OCI-LY3 (cell line): ENCODE measurements at regions not wholly inside any gene's neighbourhood (a gene's known extent, or its start where the extent isn't known, plus 50 kb on each side); places are given as distances from the start of the nearest gene placed in this dataset.
"Not testable (repeated sequence)": the region's sequence is repeated elsewhere in the genome, so short reads cannot be mapped to it uniquely, and the experiment has no call there.

Experiments
- H2AFZ ChIP-seq: fragments of 200-600, 300-600 bp; shearing (Covaris generic); 2 replicates; pipeline ENCODE4 v1.6.0; 2014; ENCODE audit warnings: antibody characterized with exemption, low read depth, low read length
- H3K27ac ChIP-seq: fragments of 200-600, 300-600 bp; sonication (generic); 2 replicates; pipeline ENCODE4 v1.5.1; 2014; ENCODE audit warnings: mild to moderate bottlenecking, low read length, moderate library complexity, mixed read lengths
- H3K27me3 ChIP-seq: fragments of 200-600, 300-600 bp; sonication (generic); 2 replicates; pipeline ENCODE4 v1.6.1; 2014; ENCODE audit warnings: low read depth, low read length, mixed read lengths
- H3K36me3 ChIP-seq: fragments of 200-600, 300-600 bp; sonication (generic); replicated peaks from 2 replicates; pipeline ENCODE3; 2014; ENCODE audit warnings: low read depth, low read length, mixed read lengths
- H3K4me1 ChIP-seq: fragments of 300-600, 200-600 bp; sonication (generic); 2 replicates; pipeline ENCODE4 v1.6.1; 2014; ENCODE audit warnings: low read length, mixed read lengths
- H3K4me2 ChIP-seq: fragments of 200-600, 300-600 bp; sonication (generic); 2 replicates; pipeline ENCODE4 v1.6.1; 2014; ENCODE audit warnings: low read length, mixed read lengths
- H3K4me3 ChIP-seq: fragments of 300-600, 200-600 bp; sonication (generic); 2 replicates; pipeline ENCODE4 v1.5.1; 2014; ENCODE audit warnings: antibody characterized with exemption, mild to moderate bottlenecking, low read length, moderate library complexity
- H3K79me2 ChIP-seq: fragments of 300-600, 200-600 bp; shearing (Covaris generic); 2 replicates; pipeline ENCODE4 v1.6.1; 2014; ENCODE audit warnings: mild to moderate bottlenecking, low read length, mixed read lengths
- H3K9ac ChIP-seq: fragments of 300-600, 200-600 bp; shearing (Covaris generic); 2 replicates; pipeline ENCODE4 v1.6.0; 2014; ENCODE audit warnings: mild to moderate bottlenecking, low read length, moderate library complexity
- H3K9me3 ChIP-seq: fragments of 200-600, 300-600 bp; shearing (Covaris generic); 2 replicates; pipeline ENCODE4 v1.6.1; 2014; ENCODE audit warnings: low read length, mixed read lengths; ENCODE audit not compliant: insufficient read depth
- H4K20me1 ChIP-seq: fragments of 200-600, 300-600 bp; sonication (generic); 2 replicates; pipeline ENCODE4 v1.6.1; 2016; ENCODE audit warnings: low read length, mixed read lengths; ENCODE audit not compliant: insufficient read depth
- EZH2phosphoT487 ChIP-seq: fragments of 200-600 bp; shearing (Covaris generic); IDR thresholded peaks from 2 replicates; pipeline ENCODE4 v1.6.1; 2018; ENCODE audit warnings: antibody characterized with exemption, mixed run types, low read depth
- TF ChIP-seq, protein P1 (sequence below): fragments of 200-600, 300-600 bp; sonication (generic); IDR thresholded peaks from 2 replicates; pipeline ENCODE4 v1.5.1; 2014; ENCODE audit warnings: antibody characterized with exemption, low read length, low read depth

DNA sequence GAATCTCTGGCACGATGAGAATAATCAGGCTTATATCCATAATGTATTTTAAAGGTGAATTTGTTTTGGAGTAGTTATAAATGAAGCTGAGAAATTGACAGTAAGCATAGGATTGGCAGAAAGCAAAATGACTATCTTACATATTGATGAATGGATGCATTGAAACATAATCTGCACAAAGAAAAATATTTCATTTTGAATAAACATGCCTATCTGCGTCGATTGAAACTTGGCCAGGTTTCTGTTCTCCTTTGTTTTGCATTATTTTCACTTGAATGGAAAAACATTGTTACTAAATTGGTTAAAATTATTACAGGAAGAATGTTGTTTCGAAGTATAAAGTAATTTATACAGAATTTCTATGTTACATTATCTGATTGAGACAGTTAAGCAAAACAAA lies 128.2 kb downstream of the USP22 start:
- no peaks in the 10 kb centered on the region for H4K20me1 ChIP-seq
- no peak overlapping the region for H3K9ac ChIP-seq
- H3K4me2 ChIP-seq = peak overlapping the region; percentile 32
- H3K4me1 ChIP-seq = peaks cover 5% of the 10 kb centered on the region
- no peaks in the 10 kb centered on the region for H3K27me3 ChIP-seq
- H3K9me3 ChIP-seq = no peaks in the 10 kb centered on the region
- H3K79me2 ChIP-seq = no peaks in the 10 kb centered on the region
- H3K27ac ChIP-seq = no peak overlapping the region
- no peaks in the 10 kb centered on the region for H3K36me3 ChIP-seq
- H2AFZ ChIP-seq = no peak overlapping the region
- TF ChIP-seq, protein P1, sequence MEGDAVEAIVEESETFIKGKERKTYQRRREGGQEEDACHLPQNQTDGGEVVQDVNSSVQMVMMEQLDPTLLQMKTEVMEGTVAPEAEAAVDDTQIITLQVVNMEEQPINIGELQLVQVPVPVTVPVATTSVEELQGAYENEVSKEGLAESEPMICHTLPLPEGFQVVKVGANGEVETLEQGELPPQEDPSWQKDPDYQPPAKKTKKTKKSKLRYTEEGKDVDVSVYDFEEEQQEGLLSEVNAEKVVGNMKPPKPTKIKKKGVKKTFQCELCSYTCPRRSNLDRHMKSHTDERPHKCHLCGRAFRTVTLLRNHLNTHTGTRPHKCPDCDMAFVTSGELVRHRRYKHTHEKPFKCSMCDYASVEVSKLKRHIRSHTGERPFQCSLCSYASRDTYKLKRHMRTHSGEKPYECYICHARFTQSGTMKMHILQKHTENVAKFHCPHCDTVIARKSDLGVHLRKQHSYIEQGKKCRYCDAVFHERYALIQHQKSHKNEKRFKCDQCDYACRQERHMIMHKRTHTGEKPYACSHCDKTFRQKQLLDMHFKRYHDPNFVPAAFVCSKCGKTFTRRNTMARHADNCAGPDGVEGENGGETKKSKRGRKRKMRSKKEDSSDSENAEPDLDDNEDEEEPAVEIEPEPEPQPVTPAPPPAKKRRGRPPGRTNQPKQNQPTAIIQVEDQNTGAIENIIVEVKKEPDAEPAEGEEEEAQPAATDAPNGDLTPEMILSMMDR = no peak
- TF ChIP-seq EZH2phosphoT487 = no peak
- H3K4me3 ChIP-seq = no peak overlapping the region

DNA sequence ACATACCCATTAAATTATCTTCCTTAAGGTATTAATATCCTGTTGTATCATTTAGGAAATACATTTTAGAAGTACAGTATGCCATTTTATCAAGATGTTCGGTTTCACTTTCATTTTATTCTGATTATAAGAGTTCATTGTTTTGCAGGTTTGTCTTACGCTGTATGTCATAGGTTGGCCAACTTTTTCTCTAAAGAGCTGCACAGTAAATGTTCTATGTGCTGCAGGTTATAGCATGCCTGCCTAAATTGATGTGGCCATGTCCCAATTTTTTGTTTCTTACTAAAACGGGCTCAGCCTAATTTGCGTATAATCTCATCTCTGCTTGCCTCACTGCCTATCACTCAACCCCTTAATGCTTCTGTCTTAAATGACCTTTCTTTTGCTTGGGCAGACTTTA lies 126.4 kb downstream of the USP22 start:
- Histone ChIP-seq H3K4me1 (peaks cover 5% of the 10 kb centered on the region), H2AFZ (no peak overlapping the region), H4K20me1 (no peaks in the 10 kb centered on the region), H3K4me2 (no peak overlapping the region), H3K36me3 (no peaks in the 10 kb centered on the region), H3K27ac (no peak overlapping the region), H3K27me3 (no peaks in the 10 kb centered on the region), H3K9me3 (no peaks in the 10 kb centered on the region), H3K79me2 (no peaks in the 10 kb centered on the region), H3K9ac (no peak overlapping the region), H3K4me3 (no peak overlapping the region)
- TF ChIP-seq, protein P1 = no peak
- TF ChIP-seq EZH2phosphoT487 = no peak

DNA sequence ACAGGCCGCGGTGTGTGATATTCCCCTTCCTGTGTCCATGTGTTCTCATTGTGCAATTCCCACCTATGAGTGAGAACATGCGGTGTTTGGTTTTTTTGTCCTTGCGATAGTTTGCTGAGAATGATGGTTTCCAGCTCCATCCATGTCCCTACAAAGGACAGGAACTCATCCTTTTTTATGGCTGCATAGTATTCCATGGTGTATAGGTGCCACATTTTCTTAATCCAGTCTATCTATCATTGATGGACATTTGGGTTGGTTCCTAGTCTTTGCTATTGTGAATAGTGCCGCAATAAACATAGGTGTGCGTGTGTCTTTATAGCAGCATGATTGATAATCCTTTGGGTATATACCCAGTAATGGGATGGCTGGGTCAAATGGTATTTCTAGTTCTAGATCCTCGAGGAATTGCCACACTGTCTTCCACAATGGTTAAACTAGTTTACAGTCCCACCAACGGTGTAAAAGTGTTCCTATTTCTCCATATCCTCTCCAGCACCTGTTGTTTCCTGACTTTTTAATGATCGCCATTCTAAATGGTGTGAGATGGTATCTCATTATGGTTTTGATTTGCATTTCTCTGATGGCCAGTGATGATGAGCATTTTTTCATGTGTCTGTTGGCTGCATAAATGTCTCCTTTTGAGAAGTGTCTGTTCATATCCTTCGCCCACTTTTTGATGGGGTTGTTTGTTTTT lies 125.1 kb downstream of the USP22 start:
- H4K20me1 ChIP-seq, H3K79me2 ChIP-seq: not testable (repeated sequence)

DNA sequence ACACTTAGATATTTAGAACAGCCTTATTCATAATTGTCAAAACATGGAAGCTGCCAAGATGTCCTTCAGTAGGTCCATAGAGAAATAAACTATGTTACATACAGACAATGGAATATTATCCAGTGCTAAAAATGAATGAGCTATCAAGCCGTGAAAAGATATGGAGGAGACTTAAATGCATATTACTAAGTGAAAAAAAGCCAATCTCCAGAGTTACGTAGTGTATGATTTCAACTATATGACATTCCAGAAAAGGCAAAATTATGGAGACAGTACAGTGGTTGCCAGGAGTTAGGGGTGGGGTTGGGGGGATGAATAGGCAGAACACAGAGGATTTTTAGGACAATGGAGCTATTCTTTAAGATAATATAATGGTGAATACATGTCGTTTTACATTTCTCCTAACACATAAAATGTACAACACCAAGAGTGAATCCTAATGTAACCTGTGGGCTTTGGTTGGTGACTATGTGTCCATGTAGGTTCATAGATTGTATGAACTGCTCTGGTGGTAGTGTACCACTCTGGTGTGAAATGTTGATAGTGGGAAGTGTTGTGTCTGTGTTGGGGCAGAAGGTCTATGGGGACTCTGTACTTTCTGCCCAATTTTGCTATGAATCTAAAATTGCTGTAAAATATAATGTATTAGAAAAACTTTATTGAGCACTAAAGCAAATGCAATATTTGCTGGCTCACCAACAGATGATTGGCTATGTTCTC lies 122.6 kb downstream of the USP22 start:
- H3K9ac ChIP-seq = no peak overlapping the region
- H3K9me3 ChIP-seq = no peaks in the 10 kb centered on the region
- no peak overlapping the region for H2AFZ ChIP-seq
- H3K36me3 ChIP-seq = no peaks in the 10 kb centered on the region
- no peak overlapping the region for H3K27ac ChIP-seq
- H3K27me3 ChIP-seq = no peaks in the 10 kb centered on the region
- H3K4me3 ChIP-seq = no peak overlapping the region
- H3K4me1 ChIP-seq = no peaks in the 10 kb centered on the region
- no peak overlapping the region for H3K4me2 ChIP-seq
- H3K79me2 ChIP-seq = no peaks in the 10 kb centered on the region
- no peaks in the 10 kb centered on the region for H4K20me1 ChIP-seq
- no peak for TF ChIP-seq EZH2phosphoT487
- TF ChIP-seq, protein P1 = no peak

More for the DNA sequence above, 125.1 kb downstream of the USP22 start:
- not testable (repeated sequence) for H2AFZ ChIP-seq, H3K27me3 ChIP-seq, H3K4me3 ChIP-seq, H3K27ac ChIP-seq, H3K4me1 ChIP-seq, H3K9me3 ChIP-seq, H3K9ac ChIP-seq, H3K4me2 ChIP-seq, H3K36me3 ChIP-seq
